HEK293 (cell line): ENCODE measurements at regions not wholly inside any gene's neighbourhood (a gene's known extent, or its start where the extent isn't known, plus 50 kb on each side); places are given as distances from the start of the nearest gene placed in this dataset.

ENCODE experiments used
- CTCF ChIA-PET: fragments of 350-600 bp; formaldehyde crosslinking; extraction: SDS; loops from one replicate; lab custom pipeline; 2021; ENCODE audit warnings: antibody characterized with exemption; lab: Yijun Ruan, JAX
- POLR2A ChIA-PET: fragments of 300-600 bp; formaldehyde crosslinking; extraction: SDS; loops from one replicate; lab custom pipeline; 2020; ENCODE audit warnings: antibody characterized with exemption, inconsistent platforms; lab: Yijun Ruan, JAX
- H3K27ac ChIP-seq: fragments of 200-500 bp; sonication (Bioruptor generic); 2 replicates; pipeline ENCODE4 v1.5.1; 2014; ENCODE audit warnings: low read depth, low read length, control low read depth, inconsistent platforms; ENCODE audit errors: extremely low read depth
- H3K36me3 ChIP-seq, 2 experiments: fragments of 200-500 bp in 1 of 2; sonication (Bioruptor generic) in 1 of 2; 1 replicate in 1 of 2; 2 replicates in 1 of 2; pipeline ENCODE4 v1.5.1; 2014 to 2017; ENCODE audit warnings: inconsistent platforms in 2 of 2, low read length in 2 of 2; ENCODE audit not compliant: control insufficient read depth in 2 of 2, insufficient read depth in 1 of 2
- H3K4me1 ChIP-seq: fragments of 200-500 bp; sonication (Bioruptor generic); 2 replicates; pipeline ENCODE4 v1.5.1; 2014; ENCODE audit warnings: mild to moderate bottlenecking, low read length, inconsistent platforms; ENCODE audit not compliant: control insufficient read depth, insufficient read depth
- H3K4me3 ChIP-seq: 2 replicates; pipeline ENCODE4 v1.5.1; 2011; ENCODE audit warnings: low read depth, mild to moderate bottlenecking, control low read depth, low read length, moderate library complexity
- H3K9me3 ChIP-seq: fragments of 200-500 bp; sonication (Bioruptor generic); 2 replicates; pipeline ENCODE4 v1.5.1; 2014; ENCODE audit warnings: low read depth, low read length, inconsistent platforms; ENCODE audit not compliant: control insufficient read depth, insufficient read depth
- BCL11A ChIP-seq: fragments of 450-650 bp; formaldehyde crosslinking; IDR thresholded peaks from 2 replicates; pipeline ENCODE4 v1.5.1; 2016; ENCODE audit warnings: low read depth, missing biosample characterization, missing genetic modification characterization
- KLF8 ChIP-seq: fragments of 450-650 bp; formaldehyde crosslinking; IDR thresholded peaks from 2 replicates; pipeline ENCODE4 v1.5.1; 2016; ENCODE audit warnings: missing biosample characterization, missing genetic modification characterization
- SP7 ChIP-seq: fragments of 450-650 bp; formaldehyde crosslinking; IDR thresholded peaks from 2 replicates; pipeline ENCODE4 v1.5.1; 2016; ENCODE audit warnings: missing biosample characterization, missing genetic modification characterization
- ZFP37 ChIP-seq: fragments of 450-650 bp; formaldehyde crosslinking; IDR thresholded peaks from 2 replicates; pipeline ENCODE4 v1.5.1; 2016; ENCODE audit warnings: missing biosample characterization, missing genetic modification characterization
- ZIC2 ChIP-seq: fragments of 450-650 bp; formaldehyde crosslinking; IDR thresholded peaks from 2 replicates; pipeline ENCODE4 v1.5.1; 2016; ENCODE audit warnings: missing biosample characterization, missing genetic modification characterization
- ZNF132 ChIP-seq: fragments of 450-650 bp; formaldehyde crosslinking; IDR thresholded peaks from 2 replicates; pipeline ENCODE4 v1.5.1; 2017; ENCODE audit warnings: missing biosample characterization, missing genetic modification characterization, borderline replicate concordance
- ZNF146 ChIP-seq: fragments of 450-650 bp; formaldehyde crosslinking; IDR thresholded peaks from 2 replicates; pipeline ENCODE4 v1.5.1; 2016; ENCODE audit warnings: missing biosample characterization, missing genetic modification characterization
- ZNF19 ChIP-seq: fragments of 450-650 bp; formaldehyde crosslinking; IDR thresholded peaks from 2 replicates; pipeline ENCODE4; 2016; ENCODE audit warnings: missing biosample characterization, missing genetic modification characterization, low read depth
- ZNF2 ChIP-seq: fragments of 450-650 bp; formaldehyde crosslinking; IDR thresholded peaks from 2 replicates; pipeline ENCODE4 v1.5.1; 2016; ENCODE audit warnings: missing biosample characterization, missing genetic modification characterization
- ZNF221 ChIP-seq: fragments of 450-650 bp; formaldehyde crosslinking; IDR thresholded peaks from 2 replicates; pipeline ENCODE4 v1.5.1; 2017; ENCODE audit warnings: missing biosample characterization, missing genetic modification characterization, borderline replicate concordance
- ZNF366 ChIP-seq: fragments of 450-650 bp; formaldehyde crosslinking; conservative IDR thresholded peaks from 2 replicates; pipeline ENCODE4 v1.5.1; 2016; ENCODE audit warnings: missing biosample characterization, missing genetic modification characterization
- ZNF571 ChIP-seq: fragments of 450-650 bp; formaldehyde crosslinking; IDR thresholded peaks from 2 replicates; pipeline ENCODE4 v1.5.0; 2017; ENCODE audit warnings: missing biosample characterization, missing genetic modification characterization
- ZNF596 ChIP-seq: fragments of 450-650 bp; IDR thresholded peaks from 2 replicates; pipeline ENCODE4 v1.5.0; 2018; ENCODE audit warnings: missing biosample characterization, mild to moderate bottlenecking, missing genetic modification characterization, moderate library complexity
- ZNF621 ChIP-seq: fragments of 450-650 bp; formaldehyde crosslinking; IDR thresholded peaks from 2 replicates; pipeline ENCODE4 v1.5.1; 2017; ENCODE audit warnings: missing biosample characterization, missing genetic modification characterization
- ZNF629 ChIP-seq: fragments of 450-650 bp; formaldehyde crosslinking; IDR thresholded peaks from 2 replicates; pipeline ENCODE4 v1.5.1; 2017; ENCODE audit warnings: missing biosample characterization, missing genetic modification characterization
- TF ChIP-seq, protein P1 (sequence below): IDR thresholded peaks from 2 replicates; pipeline ENCODE4 v1.6.1; 2011; ENCODE audit warnings: mild to moderate bottlenecking, low read depth, low read length, borderline replicate concordance
- TF ChIP-seq, protein P2 (sequence below): fragments of 450-650 bp; formaldehyde crosslinking; conservative IDR thresholded peaks from 2 replicates; pipeline ENCODE4 v1.5.1; 2016; ENCODE audit warnings: low read depth, missing biosample characterization, missing genetic modification characterization
- TF ChIP-seq, protein P3 (sequence below): fragments of 450-650 bp; formaldehyde crosslinking; IDR thresholded peaks from 2 replicates; pipeline ENCODE4 v1.5.1; 2016; ENCODE audit warnings: missing biosample characterization, missing genetic modification characterization
- TF ChIP-seq, protein P4 (sequence below): fragments of 450-650 bp; formaldehyde crosslinking; IDR thresholded peaks from 2 replicates; pipeline ENCODE4 v1.5.1; 2016; ENCODE audit warnings: missing biosample characterization, missing genetic modification characterization

DNA sequence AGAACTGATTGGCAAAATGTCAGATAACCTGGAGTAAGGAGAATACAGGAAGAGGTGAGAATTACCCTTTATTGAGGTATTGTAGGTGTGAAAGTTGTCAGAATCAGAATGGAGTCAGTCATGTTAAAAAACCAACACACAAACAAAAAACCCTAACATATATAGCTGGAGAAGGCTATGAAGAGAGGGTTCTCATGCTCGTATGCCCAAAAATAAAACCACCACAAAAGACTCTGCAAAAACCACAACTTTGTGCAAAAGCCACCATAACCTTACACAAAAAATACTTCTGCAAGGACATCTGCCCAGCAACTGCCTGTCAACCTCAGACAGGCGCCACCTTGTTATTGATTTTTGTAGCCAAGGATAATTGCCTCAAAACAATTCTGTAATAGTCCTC is 136.0 kb downstream of the CD47 start:
- TF ChIP-seq ZNF629, result no peak
- TF ChIP-seq ZNF221 (tag by site-specific recombination), result no peak
- TF ChIP-seq ZNF621 (tag by site-specific recombination), result no peak
- TF ChIP-seq, protein P1, sequence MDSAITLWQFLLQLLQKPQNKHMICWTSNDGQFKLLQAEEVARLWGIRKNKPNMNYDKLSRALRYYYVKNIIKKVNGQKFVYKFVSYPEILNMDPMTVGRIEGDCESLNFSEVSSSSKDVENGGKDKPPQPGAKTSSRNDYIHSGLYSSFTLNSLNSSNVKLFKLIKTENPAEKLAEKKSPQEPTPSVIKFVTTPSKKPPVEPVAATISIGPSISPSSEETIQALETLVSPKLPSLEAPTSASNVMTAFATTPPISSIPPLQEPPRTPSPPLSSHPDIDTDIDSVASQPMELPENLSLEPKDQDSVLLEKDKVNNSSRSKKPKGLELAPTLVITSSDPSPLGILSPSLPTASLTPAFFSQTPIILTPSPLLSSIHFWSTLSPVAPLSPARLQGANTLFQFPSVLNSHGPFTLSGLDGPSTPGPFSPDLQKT, result no peak
- TF ChIP-seq KLF8 (tag by site-specific recombination), result no peak
- TF ChIP-seq, protein P2, sequence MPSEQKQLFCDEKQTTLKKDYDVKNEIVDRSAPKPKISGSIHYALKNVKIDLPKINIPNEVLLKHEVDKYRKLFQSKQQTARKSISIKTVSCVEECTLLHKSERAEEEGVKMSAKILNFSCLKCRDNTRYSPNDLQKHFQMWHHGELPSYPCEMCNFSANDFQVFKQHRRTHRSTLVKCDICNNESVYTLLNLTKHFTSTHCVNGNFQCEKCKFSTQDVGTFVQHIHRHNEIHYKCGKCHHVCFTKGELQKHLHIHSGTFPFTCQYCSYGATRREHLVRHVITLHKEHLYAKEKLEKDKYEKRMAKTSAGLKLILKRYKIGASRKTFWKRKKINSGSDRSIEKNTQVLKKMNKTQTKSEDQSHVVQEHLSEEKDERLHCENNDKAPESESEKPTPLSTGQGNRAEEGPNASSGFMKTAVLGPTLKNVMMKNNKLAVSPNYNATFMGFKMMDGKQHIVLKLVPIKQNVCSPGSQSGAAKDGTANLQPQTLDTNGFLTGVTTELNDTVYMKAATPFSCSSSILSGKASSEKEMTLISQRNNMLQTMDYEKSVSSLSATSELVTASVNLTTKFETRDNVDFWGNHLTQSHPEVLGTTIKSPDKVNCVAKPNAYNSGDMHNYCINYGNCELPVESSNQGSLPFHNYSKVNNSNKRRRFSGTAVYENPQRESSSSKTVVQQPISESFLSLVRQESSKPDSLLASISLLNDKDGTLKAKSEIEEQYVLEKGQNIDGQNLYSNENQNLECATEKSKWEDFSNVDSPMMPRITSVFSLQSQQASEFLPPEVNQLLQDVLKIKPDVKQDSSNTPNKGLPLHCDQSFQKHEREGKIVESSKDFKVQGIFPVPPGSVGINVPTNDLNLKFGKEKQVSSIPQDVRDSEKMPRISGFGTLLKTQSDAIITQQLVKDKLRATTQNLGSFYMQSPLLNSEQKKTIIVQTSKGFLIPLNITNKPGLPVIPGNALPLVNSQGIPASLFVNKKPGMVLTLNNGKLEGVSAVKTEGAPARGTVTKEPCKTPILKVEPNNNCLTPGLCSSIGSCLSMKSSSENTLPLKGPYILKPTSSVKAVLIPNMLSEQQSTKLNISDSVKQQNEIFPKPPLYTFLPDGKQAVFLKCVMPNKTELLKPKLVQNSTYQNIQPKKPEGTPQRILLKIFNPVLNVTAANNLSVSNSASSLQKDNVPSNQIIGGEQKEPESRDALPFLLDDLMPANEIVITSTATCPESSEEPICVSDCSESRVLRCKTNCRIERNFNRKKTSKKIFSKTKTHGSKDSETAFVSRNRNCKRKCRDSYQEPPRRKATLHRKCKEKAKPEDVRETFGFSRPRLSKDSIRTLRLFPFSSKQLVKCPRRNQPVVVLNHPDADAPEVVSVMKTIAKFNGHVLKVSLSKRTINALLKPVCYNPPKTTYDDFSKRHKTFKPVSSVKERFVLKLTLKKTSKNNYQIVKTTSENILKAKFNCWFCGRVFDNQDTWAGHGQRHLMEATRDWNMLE (tag by site-specific recombination), result no peak
- POLR2A ChIA-PET, result no interaction called here
- CTCF ChIA-PET, result no interaction called here
- no peak overlapping the region for H3K27ac ChIP-seq
- H3K36me3 ChIP-seq, result no peaks in the 10 kb centered on the region
- H3K4me3 ChIP-seq, result no peak overlapping the region
- H3K9me3 ChIP-seq, result no peaks in the 10 kb centered on the region
- H3K4me1 ChIP-seq, result no peaks in the 10 kb centered on the region

DNA sequence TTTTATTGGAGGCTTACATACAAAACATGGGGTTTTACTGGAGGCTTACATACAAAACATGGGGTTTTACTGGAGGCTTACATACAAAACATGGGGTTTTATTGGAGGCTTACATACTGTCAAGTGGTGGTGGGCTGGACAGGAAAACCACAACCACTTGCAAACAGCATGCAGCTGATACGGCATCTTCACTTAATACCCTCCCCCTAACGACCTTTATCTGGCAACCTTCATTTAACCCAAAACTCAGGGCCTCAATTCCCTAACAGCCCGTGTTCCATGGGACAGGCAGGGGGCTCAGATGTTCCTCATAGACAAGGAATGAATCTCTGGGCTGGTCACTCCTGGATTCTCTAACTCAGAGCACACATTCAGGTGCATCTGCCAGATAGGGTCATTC is 137.1 kb downstream of the CD47 start:
- Histone ChIP-seq H3K27ac (no peak overlapping the region), H3K36me3 (no peaks in the 10 kb centered on the region), H3K4me3 (no peak overlapping the region), H3K9me3 (no peaks in the 10 kb centered on the region)
- POLR2A ChIA-PET, result no interaction called here
- TF ChIP-seq ZNF19 (tag by site-specific recombination), result no peak
- TF ChIP-seq, protein P3, sequence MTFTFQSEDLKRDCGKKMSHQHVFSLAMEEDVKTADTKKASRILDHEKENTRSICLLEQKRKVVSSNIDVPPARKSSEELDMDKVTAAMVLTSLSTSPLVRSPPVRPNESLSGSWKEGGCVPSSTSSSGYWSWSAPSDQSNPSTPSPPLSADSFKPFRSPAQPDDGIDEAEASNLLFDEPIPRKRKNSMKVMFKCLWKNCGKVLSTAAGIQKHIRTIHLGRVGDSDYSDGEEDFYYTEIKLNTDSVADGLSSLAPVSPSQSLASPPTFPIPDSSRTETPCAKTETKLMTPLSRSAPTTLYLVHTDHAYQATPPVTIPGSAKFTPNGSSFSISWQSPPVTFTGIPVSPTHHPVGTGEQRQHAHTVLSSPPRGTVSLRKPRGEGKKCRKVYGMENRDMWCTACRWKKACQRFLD (tag by site-specific recombination), result no peak
- TF ChIP-seq, protein P4, sequence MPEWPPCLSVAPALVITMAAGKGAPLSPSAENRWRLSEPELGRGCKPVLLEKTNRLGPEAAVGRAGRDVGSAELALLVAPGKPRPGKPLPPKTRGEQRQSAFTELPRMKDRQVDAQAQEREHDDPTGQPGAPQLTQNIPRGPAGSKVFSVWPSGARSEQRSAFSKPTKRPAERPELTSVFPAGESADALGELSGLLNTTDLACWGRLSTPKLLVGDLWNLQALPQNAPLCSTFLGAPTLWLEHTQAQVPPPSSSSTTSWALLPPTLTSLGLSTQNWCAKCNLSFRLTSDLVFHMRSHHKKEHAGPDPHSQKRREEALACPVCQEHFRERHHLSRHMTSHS (tag by site-specific recombination), result no peak
- TF ChIP-seq ZNF132 (tag by site-specific recombination), result no peak
- no peak for TF ChIP-seq SP7 (tag by site-specific recombination)
- TF ChIP-seq ZNF2, result no peak
- TF ChIP-seq, all 188 proteins: peak for 0
- CTCF ChIA-PET, result no interaction called here
- no peaks in the 10 kb centered on the region for H3K4me1 ChIP-seq

GRCh38 chr3:107951126-107951525 is 139.7 kb downstream of the CD47 start:
- POLR2A ChIA-PET, result no interaction called here
- TF ChIP-seq ZIC2 (tag by site-specific recombination) (no peak), ZNF366 (no peak), ZNF146 (no peak), ZNF571 (no peak), BCL11A (no peak), ZNF596 (tag by site-specific recombination) (no peak), ZFP37 (tag by site-specific recombination) (no peak)
- TF ChIP-seq, protein P2 (tag by site-specific recombination), result no peak

More at GRCh38 chr3:107951126-107951525, 139.7 kb downstream of the CD47 start:
- Histone ChIP-seq H3K4me1 (no peaks in the 10 kb centered on the region), H3K9me3 (no peaks in the 10 kb centered on the region), H3K36me3 (no peaks in the 10 kb centered on the region), H3K4me3 (no peak overlapping the region), H3K27ac (no peak overlapping the region)
- CTCF ChIA-PET, result interaction anchor here (0.6 kb wide), 2 partner anchors 65 to 356 kb away, joined by 3 read pairs; no protein-coding TSS in a partner anchor
